ENCODE measurements at regions not wholly inside any gene's neighbourhood (a gene's known extent, or its start where the extent isn't known, plus 50 kb on each side); places are given as distances from the start of the nearest gene placed in this dataset.

DNA sequence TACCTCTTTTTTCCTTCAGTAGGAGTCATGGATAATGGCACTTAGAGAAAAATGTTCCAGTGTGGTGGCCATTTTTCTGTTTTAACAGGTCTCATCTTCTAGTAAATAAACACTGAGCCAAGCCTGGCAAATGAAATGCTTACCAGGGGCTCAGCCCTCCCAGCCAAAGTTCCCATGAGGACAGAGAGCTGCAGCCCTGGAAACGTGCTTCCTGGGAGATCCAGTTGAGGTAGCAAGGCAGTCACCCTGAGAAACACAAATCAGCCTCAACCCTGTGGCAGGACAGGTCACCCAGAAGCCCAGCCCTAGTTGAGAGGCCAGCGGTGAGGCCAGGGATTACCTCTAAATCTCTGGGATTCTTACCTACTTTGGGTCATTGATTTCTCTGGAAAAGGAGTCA lies 140.1 kb downstream of the LNPK start:
- TF ChIP-seq, protein P1, sequence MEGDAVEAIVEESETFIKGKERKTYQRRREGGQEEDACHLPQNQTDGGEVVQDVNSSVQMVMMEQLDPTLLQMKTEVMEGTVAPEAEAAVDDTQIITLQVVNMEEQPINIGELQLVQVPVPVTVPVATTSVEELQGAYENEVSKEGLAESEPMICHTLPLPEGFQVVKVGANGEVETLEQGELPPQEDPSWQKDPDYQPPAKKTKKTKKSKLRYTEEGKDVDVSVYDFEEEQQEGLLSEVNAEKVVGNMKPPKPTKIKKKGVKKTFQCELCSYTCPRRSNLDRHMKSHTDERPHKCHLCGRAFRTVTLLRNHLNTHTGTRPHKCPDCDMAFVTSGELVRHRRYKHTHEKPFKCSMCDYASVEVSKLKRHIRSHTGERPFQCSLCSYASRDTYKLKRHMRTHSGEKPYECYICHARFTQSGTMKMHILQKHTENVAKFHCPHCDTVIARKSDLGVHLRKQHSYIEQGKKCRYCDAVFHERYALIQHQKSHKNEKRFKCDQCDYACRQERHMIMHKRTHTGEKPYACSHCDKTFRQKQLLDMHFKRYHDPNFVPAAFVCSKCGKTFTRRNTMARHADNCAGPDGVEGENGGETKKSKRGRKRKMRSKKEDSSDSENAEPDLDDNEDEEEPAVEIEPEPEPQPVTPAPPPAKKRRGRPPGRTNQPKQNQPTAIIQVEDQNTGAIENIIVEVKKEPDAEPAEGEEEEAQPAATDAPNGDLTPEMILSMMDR (IDR thresholded peaks at IDR 0.05), result no peak
- TF ChIP-seq POLR2A (IDR thresholded peaks at IDR 0.05), result no peak
